ENCODE measurements at regions not wholly inside any gene's neighbourhood (a gene's known extent, or its start where the extent isn't known, plus 50 kb on each side); places are given as distances from the start of the nearest gene placed in this dataset.

DNA sequence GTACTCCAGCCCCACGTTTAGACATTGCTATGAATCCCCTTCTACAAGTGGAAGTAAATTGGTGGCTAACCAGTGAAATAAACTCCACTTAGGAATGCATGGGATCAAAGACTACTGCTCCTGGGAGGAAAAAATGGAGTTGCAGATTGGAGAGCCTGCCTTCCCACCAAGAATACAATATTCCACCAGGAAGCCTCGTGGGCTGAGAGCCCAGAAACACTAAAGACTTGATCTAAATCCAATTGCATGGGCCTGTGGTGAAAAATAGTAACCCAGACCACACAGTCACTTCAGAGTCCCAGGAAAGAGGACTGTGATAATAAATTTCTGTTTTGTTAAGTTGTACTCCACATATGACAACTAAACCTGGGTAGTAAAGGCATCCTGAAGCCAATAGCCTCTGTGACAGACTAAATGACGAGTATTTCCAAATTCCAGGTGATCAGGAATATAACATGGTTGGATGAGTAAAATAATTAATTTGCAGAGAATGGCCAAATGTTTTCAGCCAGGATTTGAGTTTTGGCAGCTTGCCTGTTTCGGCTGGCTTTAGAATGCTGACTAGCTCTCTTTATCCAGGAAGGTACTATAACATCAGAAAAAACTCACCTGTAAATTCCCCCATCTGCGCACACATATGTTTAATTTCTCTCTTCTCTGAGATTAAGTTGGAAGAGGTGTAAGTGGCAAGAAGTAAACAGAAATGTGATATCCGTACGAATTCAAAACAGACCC lies 480.3 kb downstream of the LIG4 start:
- no peak overlapping the region for H3K27ac ChIP-seq (ENCODE audit: extremely low read depth, low read depth, low read length)
- no peak overlapping the region for H3K4me2 ChIP-seq (ENCODE audit: insufficient read depth, low read length)
- TF ChIP-seq MAFF (IDR thresholded peaks at IDR 0.05; ENCODE audit: low read length) (no peak), ZNF165 (CRISPR knock-in tag; IDR thresholded peaks at IDR 0.05; ENCODE audit: borderline replicate concordance) (no peak), JUN (IDR thresholded peaks at IDR 0.05; ENCODE audit: borderline replicate concordance, low read depth, low read length) (no peak), JUN (CRISPR knock-in tag; IDR thresholded peaks at IDR 0.05; ENCODE audit: borderline replicate concordance) (no peak), RBM14 (IDR thresholded peaks at IDR 0.05; ENCODE audit: borderline replicate concordance, insufficient read depth, low read depth, low read length) (no peak)
- TF ChIP-seq, protein P1, sequence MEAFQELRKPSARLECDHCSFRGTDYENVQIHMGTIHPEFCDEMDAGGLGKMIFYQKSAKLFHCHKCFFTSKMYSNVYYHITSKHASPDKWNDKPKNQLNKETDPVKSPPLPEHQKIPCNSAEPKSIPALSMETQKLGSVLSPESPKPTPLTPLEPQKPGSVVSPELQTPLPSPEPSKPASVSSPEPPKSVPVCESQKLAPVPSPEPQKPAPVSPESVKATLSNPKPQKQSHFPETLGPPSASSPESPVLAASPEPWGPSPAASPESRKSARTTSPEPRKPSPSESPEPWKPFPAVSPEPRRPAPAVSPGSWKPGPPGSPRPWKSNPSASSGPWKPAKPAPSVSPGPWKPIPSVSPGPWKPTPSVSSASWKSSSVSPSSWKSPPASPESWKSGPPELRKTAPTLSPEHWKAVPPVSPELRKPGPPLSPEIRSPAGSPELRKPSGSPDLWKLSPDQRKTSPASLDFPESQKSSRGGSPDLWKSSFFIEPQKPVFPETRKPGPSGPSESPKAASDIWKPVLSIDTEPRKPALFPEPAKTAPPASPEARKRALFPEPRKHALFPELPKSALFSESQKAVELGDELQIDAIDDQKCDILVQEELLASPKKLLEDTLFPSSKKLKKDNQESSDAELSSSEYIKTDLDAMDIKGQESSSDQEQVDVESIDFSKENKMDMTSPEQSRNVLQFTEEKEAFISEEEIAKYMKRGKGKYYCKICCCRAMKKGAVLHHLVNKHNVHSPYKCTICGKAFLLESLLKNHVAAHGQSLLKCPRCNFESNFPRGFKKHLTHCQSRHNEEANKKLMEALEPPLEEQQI (IDR thresholded peaks at IDR 0.05) = no peak
- H4K20me1 ChIP-seq (replicated peaks; ENCODE audit: control insufficient read depth, insufficient read depth, low read length) = no peaks in the 10 kb centered on the region
- no peak overlapping the region for H3K9ac ChIP-seq (ENCODE audit: insufficient read depth in 1 of 2, low read depth in 2 of 2, low read length in 2 of 2)
- no peak overlapping the region for H2AFZ ChIP-seq (ENCODE audit: low read depth, low read length)
- H3K4me3 ChIP-seq = no peak overlapping the region
- no peak for ATAC-seq
- DNase-seq (ENCODE audit: extremely low read depth in 1 of 4, low spot score in 3 of 4) = no peak
- intact Hi-C loops (cut with micrococcal nuclease) = no loop called here
- in situ Hi-C loops (cut with MboI) = no loop called here
- no peaks in the 10 kb centered on the region for H3K36me3 ChIP-seq (ENCODE audit: control insufficient read depth, insufficient read depth, low read length)
- ChIA-PET CTCF (ENCODE audit: low intra/inter-chr PET ratio) (no interaction called here), POLR2A (no interaction called here)
- H3K4me1 ChIP-seq (replicated peaks in 1 of 2; ENCODE audit: control insufficient read depth in 2 of 2, insufficient read depth in 2 of 2, low read length in 2 of 2) = no peaks in the 10 kb centered on the region
- no peak for FAIRE-seq
- 0% methylated on average over 6 of the region's 7 CpGs for WGBS (ENCODE audit: insufficient coverage, low coverage, missing lambda C conversion rate)
- H3K79me2 ChIP-seq (ENCODE audit: control insufficient read depth, insufficient read depth, low read length) = no peaks in the 10 kb centered on the region
- no peaks in the 10 kb centered on the region for H3K9me1 ChIP-seq (ENCODE audit: control insufficient read depth, insufficient read depth, low read length)
- no peaks in the 10 kb centered on the region for H3K27me3 ChIP-seq (ENCODE audit: control insufficient read depth in 2 of 2, insufficient read depth in 2 of 2, low read length in 2 of 2)
- BruUV-seq (replicated peaks) = no TSS peak
- no peaks in the 10 kb centered on the region for H3K9me3 ChIP-seq (replicated peaks; ENCODE audit: control insufficient read depth, insufficient read depth, low read depth, low read length)

All from K562 (cell line).